Smooth muscle cell (in vitro differentiated cells): ENCODE measurements at regions not wholly inside any gene's neighbourhood (a gene's known extent, or its start where the extent isn't known, plus 50 kb on each side); places are given as distances from the start of the nearest gene placed in this dataset.

Source experiments
- DNase-seq: peaks from one replicate; lab custom pipeline; 2025; ENCODE audit not compliant: unreplicated experiment; lab: John Stamatoyannopoulos, UW
- H2AFZ ChIP-seq: fragments of 200-600 bp; sonication (generic); 2 replicates; pipeline ENCODE4 v1.6.0; 2016; ENCODE audit warnings: antibody characterized with exemption, low read depth, mild to moderate bottlenecking
- H3F3A ChIP-seq: fragments of 200-600 bp; sonication (generic); 2 replicates; pipeline ENCODE4 v1.6.0; 2017; ENCODE audit warnings: antibody characterized with exemption, low read depth
- H3K27ac ChIP-seq: fragments of 200-600 bp; sonication (generic); 2 replicates; pipeline ENCODE4 v1.5.1; 2016; ENCODE audit warnings: low read depth, mild to moderate bottlenecking
- H3K27me3 ChIP-seq: fragments of 200-600 bp; sonication (generic); 2 replicates; pipeline ENCODE4 v1.6.1; 2016; ENCODE audit warnings: low read depth, mild to moderate bottlenecking
- H3K36me3 ChIP-seq: fragments of 200-600 bp; sonication (generic); 2 replicates; pipeline ENCODE4 v1.5.1; 2016; ENCODE audit warnings: low read depth
- H3K4me1 ChIP-seq: fragments of 200-600 bp; sonication (generic); 2 replicates; pipeline ENCODE4 v1.5.1; 2016; ENCODE audit warnings: low read depth
- H3K4me2 ChIP-seq: fragments of 200-600 bp; sonication (generic); 2 replicates; pipeline ENCODE4 v1.6.0; 2016; ENCODE audit warnings: mild to moderate bottlenecking
- H3K4me3 ChIP-seq: fragments of 200-600 bp; sonication (generic); 2 replicates; pipeline ENCODE4 v1.5.1; 2016; ENCODE audit warnings: mild to moderate bottlenecking
- H3K79me2 ChIP-seq: fragments of 200-600 bp; sonication (generic); 2 replicates; pipeline ENCODE4 v1.6.0; 2016; ENCODE audit warnings: low read depth, mild to moderate bottlenecking
- H3K9ac ChIP-seq: fragments of 200-600 bp; sonication (generic); 2 replicates; pipeline ENCODE4 v1.6.0; 2016; ENCODE audit warnings: low read depth
- H3K9me3 ChIP-seq: fragments of 200-600 bp; sonication (generic); replicated peaks from 2 replicates; pipeline ENCODE4 v1.5.1; 2016; ENCODE audit warnings: low read depth
- H4K20me1 ChIP-seq: fragments of 200-600 bp; sonication (generic); 2 replicates; pipeline ENCODE4 v1.6.0; 2016; ENCODE audit warnings: low read depth
- CTCF ChIP-seq: fragments of 200-600 bp; sonication (generic); IDR thresholded peaks from 2 replicates; pipeline ENCODE4 v1.5.1; 2017; ENCODE audit warnings: borderline replicate concordance, mild to moderate bottlenecking, antibody characterized with exemption; ENCODE audit not compliant: insufficient read depth, poor library complexity, severe bottlenecking
- WGBS: methylation state at CpG from one replicate; pipeline ENCODE4 v1.1.7; 2016; ENCODE audit warnings: low lambda C conversion rate; 5-methylcytosine and 5-hydroxymethylcytosine counted together

GRCh38 chr5:1722877-1723276 is 76.8 kb downstream of the MRPL36 start:
- 83% methylated on average over 13 of the region's 13 CpGs for WGBS
- DNase-seq = no peak
- H3K79me2 ChIP-seq = no peaks in the 10 kb centered on the region

GRCh38 chr5:1720396-1721110 is 79.1 kb downstream of the MRPL36 start:
- Histone ChIP-seq H2AFZ (no peak overlapping the region), H3K4me1 (no peaks in the 10 kb centered on the region), H3F3A (no peaks in the 10 kb centered on the region), H3K9me3 (peaks cover 5% of the 10 kb centered on the region), H4K20me1 (no peaks in the 10 kb centered on the region), H3K36me3 (no peaks in the 10 kb centered on the region), H3K4me3 (no peak overlapping the region), H3K27me3 (no peaks in the 10 kb centered on the region), H3K9ac (no peak overlapping the region), H3K27ac (no peak overlapping the region), H3K4me2 (no peak overlapping the region), H3K79me2 (no peaks in the 10 kb centered on the region)
- TF ChIP-seq CTCF = no peak
- WGBS = 86% methylated on average over 21 of the region's 21 CpGs
- no peak for DNase-seq

More at GRCh38 chr5:1722877-1723276, 76.8 kb downstream of the MRPL36 start:
- no peaks in the 10 kb centered on the region for H3K27me3 ChIP-seq
- no peaks in the 10 kb centered on the region for H3K36me3 ChIP-seq
- no peak overlapping the region for H3K9ac ChIP-seq
- H3K9me3 ChIP-seq = peaks cover 5% of the 10 kb centered on the region
- H2AFZ ChIP-seq = no peak overlapping the region
- no peak for TF ChIP-seq CTCF
- no peak overlapping the region for H3K4me3 ChIP-seq
- H4K20me1 ChIP-seq = no peaks in the 10 kb centered on the region
- no peak overlapping the region for H3K27ac ChIP-seq
- H3K4me2 ChIP-seq = no peak overlapping the region
- H3K4me1 ChIP-seq = no peaks in the 10 kb centered on the region
- no peaks in the 10 kb centered on the region for H3F3A ChIP-seq

- WGBS = 70% methylated on average over 5 of the region's 5 CpGs
Measured at GRCh38 chr5:1719860-1720259, 79.8 kb downstream of the MRPL36 start.

More at GRCh38 chr5:1719860-1720259, 79.8 kb downstream of the MRPL36 start:
- Histone ChIP-seq H3K4me1 (no peaks in the 10 kb centered on the region), H3K79me2 (no peaks in the 10 kb centered on the region), H4K20me1 (no peaks in the 10 kb centered on the region), H2AFZ (no peak overlapping the region), H3K27ac (no peak overlapping the region), H3K9me3 (peaks cover 5% of the 10 kb centered on the region), H3K4me2 (no peak overlapping the region), H3K27me3 (no peaks in the 10 kb centered on the region), H3K4me3 (no peak overlapping the region), H3K9ac (no peak overlapping the region), H3K36me3 (no peaks in the 10 kb centered on the region), H3F3A (no peaks in the 10 kb centered on the region)
- DNase-seq = no peak
- TF ChIP-seq CTCF = no peak
